IPS DF 6.9 (cell line): ENCODE measurements at regions not wholly inside any gene's neighbourhood (a gene's known extent, or its start where the extent isn't known, plus 50 kb on each side); places are given as distances from the start of the nearest gene placed in this dataset.

Source experiments
- DNase-seq: peaks from one replicate; pipeline ENCODE4 v3.0.0-alpha.2; 2013; ENCODE audit warnings: low read depth, low spot score
- H3K27ac ChIP-seq: one replicate; pipeline ENCODE4 v1.5.1; 2013; ENCODE audit warnings: low read length, control low read depth
- H3K27me3 ChIP-seq: 2 replicates; pipeline ENCODE4 v1.6.1; 2013; ENCODE audit warnings: mild to moderate bottlenecking, low read length; ENCODE audit not compliant: control insufficient read depth, insufficient read depth
- H3K36me3 ChIP-seq: 2 replicates; pipeline ENCODE4 v1.6.1; 2013; ENCODE audit warnings: low read length; ENCODE audit not compliant: control insufficient read depth, insufficient read depth
- H3K4me1 ChIP-seq: 2 replicates; pipeline ENCODE4 v1.6.1; 2013; ENCODE audit warnings: low read length; ENCODE audit not compliant: control insufficient read depth, insufficient read depth
- H3K4me3 ChIP-seq: 2 replicates; pipeline ENCODE4 v1.5.1; 2013; ENCODE audit warnings: mild to moderate bottlenecking, low read length
- H3K9me3 ChIP-seq: 2 replicates; pipeline ENCODE4 v1.6.1; 2013; ENCODE audit warnings: low read length, inconsistent platforms; ENCODE audit not compliant: control insufficient read depth, insufficient read depth
- WGBS: extraction: QIAGEN DNeasy Blood & Tissue Kit; methylation state at CpG from one replicate; pipeline ENCODE4 v1.1.7; 2013; ENCODE audit warnings: mixed read lengths, missing lambda C conversion rate; ENCODE audit not compliant: insufficient read length, insufficient coverage; 5-methylcytosine and 5-hydroxymethylcytosine counted together

GRCh38 chr20:34181484-34181883 lies 59.7 kb upstream of the ASIP start:
- no peaks in the 10 kb centered on the region for H3K27me3 ChIP-seq
- no peak for DNase-seq
- no peaks in the 10 kb centered on the region for H3K4me1 ChIP-seq
- no CpG with 5 or more reads among the region's 2 CpGs for WGBS
- no peaks in the 10 kb centered on the region for H3K9me3 ChIP-seq
- no peak overlapping the region for H3K4me3 ChIP-seq
- H3K36me3 ChIP-seq: no peaks in the 10 kb centered on the region
- H3K27ac ChIP-seq: no peak overlapping the region

GRCh38 chr20:34185766-34186620 lies 55.2 kb upstream of the ASIP start:
- no peak for DNase-seq
- no CpG with 5 or more reads among the region's 9 CpGs for WGBS
- H3K27ac ChIP-seq: no peak overlapping the region

GRCh38 chr20:34189572-34190163 lies 51.6 kb upstream of the ASIP start:
- H3K9me3 ChIP-seq: no peaks in the 10 kb centered on the region
- peaks cover 2% of the 10 kb centered on the region; the same call in 1 of the 2 replicates for H3K4me1 ChIP-seq
- no peak overlapping the region for H3K4me3 ChIP-seq
- WGBS: no CpG with 5 or more reads among the region's 8 CpGs
- no peaks in the 10 kb centered on the region for H3K36me3 ChIP-seq
- no peaks in the 10 kb centered on the region; the same call in 1 of the 2 replicates for H3K27me3 ChIP-seq
- DNase-seq: no peak
- H3K27ac ChIP-seq: no peak overlapping the region

More at GRCh38 chr20:34185766-34186620, 55.2 kb upstream of the ASIP start:
- no peaks in the 10 kb centered on the region; the same call in 1 of the 2 replicates for H3K27me3 ChIP-seq
- no peaks in the 10 kb centered on the region for H3K36me3 ChIP-seq
- H3K4me1 ChIP-seq: peaks cover 2% of the 10 kb centered on the region; the same call in 1 of the 2 replicates
- H3K4me3 ChIP-seq: no peak overlapping the region
- H3K9me3 ChIP-seq: no peaks in the 10 kb centered on the region

DNA sequence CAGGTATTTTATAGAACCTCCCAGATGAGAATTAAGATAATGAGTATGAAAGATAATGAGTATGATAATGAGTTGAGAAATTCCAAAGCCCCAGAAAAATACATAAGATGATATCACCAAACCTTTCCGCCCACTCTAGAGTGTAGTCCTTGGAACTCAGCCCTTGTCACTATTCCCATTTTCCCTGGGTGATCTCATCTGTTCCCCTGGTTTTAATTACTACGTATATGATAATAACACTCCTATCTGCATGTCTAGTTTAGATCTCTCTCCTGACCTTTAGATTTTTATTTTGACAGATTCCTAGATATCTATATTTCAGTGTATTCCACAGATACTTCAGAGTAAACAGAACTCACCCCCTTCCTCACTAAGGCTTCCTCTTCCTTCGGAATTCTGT lies 51.0 kb upstream of the ASIP start:
- Histone ChIP-seq H3K4me3 (no peak overlapping the region), H3K9me3 (no peaks in the 10 kb centered on the region), H3K27ac (no peak overlapping the region), H3K36me3 (no peaks in the 10 kb centered on the region), H3K4me1 (peaks cover 2% of the 10 kb centered on the region; the same call in 1 of the 2 replicates), H3K27me3 (no peaks in the 10 kb centered on the region; the same call in 1 of the 2 replicates)
- no CpG with 5 or more reads among the region's 3 CpGs for whole genome bisulfite sequencing
- DNase-seq: no peak

GRCh38 chr20:34190679-34191090 lies 50.5 kb upstream of the ASIP start:
- Histone ChIP-seq H3K27ac (no peak overlapping the region), H3K9me3 (no peaks in the 10 kb centered on the region), H3K36me3 (no peaks in the 10 kb centered on the region), H3K4me3 (no peak overlapping the region), H3K27me3 (no peaks in the 10 kb centered on the region; the same call in 1 of the 2 replicates), H3K4me1 (peaks cover 2% of the 10 kb centered on the region; the same call in 1 of the 2 replicates)
- WGBS: no CpG with 5 or more reads among the region's 3 CpGs
- DNase-seq: peak; percentile 82
